Germinal center (tissue), 1 donor: ENCODE measurements at regions not wholly inside any gene's neighbourhood (a gene's known extent, or its start where the extent isn't known, plus 50 kb on each side); places are given as distances from the start of the nearest gene placed in this dataset.
A peak's percentile ranks its signal among the peaks of the same experiment; 100 is the strongest.

Source experiments
- DNase-seq: peaks from one replicate; pipeline ENCODE4 v3.0.0; 2012; ENCODE audit warnings: mixed read lengths, low spot score

GRCh38 chr2:206368484-206368883 is 74.8 kb upstream of the ADAM23 start:
- no peak for DNase-seq

GRCh38 chr2:206368933-206369569 is 74.3 kb upstream of the ADAM23 start:
- no peak for DNase-seq

GRCh38 chr2:206375956-206376355 is 67.4 kb upstream of the ADAM23 start:
- DNase-seq, result no peak

GRCh38 chr2:206378835-206379234 is 64.5 kb upstream of the ADAM23 start:
- DNase-seq, result no peak

- DNase-seq, result no peak
Observed at GRCh38 chr2:206379266-206379665, 64.1 kb upstream of the ADAM23 start.

- no peak for DNase-seq
Observed at GRCh38 chr2:206379886-206380285, 63.4 kb upstream of the ADAM23 start.

- DNase-seq, result no peak
Observed at GRCh38 chr2:206381881-206382280, 61.5 kb upstream of the ADAM23 start.

GRCh38 chr2:206383669-206384068 is 59.7 kb upstream of the ADAM23 start:
- DNase-seq, result no peak

GRCh38 chr2:206387808-206388207 is 55.5 kb upstream of the ADAM23 start:
- no peak for DNase-seq

- no peak for DNase-seq
Observed at GRCh38 chr2:206388698-206389097, 54.6 kb upstream of the ADAM23 start.

- DNase-seq, result no peak
Observed at GRCh38 chr2:206389164-206389563, 54.2 kb upstream of the ADAM23 start.

- no peak for DNase-seq
Observed at GRCh38 chr2:206390181-206390580, 53.2 kb upstream of the ADAM23 start.

GRCh38 chr2:206392118-206392517 is 51.2 kb upstream of the ADAM23 start:
- peak; percentile 54 for DNase-seq
